ENCODE measurements at regions not wholly inside any gene's neighbourhood (a gene's known extent, or its start where the extent isn't known, plus 50 kb on each side); places are given as distances from the start of the nearest gene placed in this dataset.

DNA sequence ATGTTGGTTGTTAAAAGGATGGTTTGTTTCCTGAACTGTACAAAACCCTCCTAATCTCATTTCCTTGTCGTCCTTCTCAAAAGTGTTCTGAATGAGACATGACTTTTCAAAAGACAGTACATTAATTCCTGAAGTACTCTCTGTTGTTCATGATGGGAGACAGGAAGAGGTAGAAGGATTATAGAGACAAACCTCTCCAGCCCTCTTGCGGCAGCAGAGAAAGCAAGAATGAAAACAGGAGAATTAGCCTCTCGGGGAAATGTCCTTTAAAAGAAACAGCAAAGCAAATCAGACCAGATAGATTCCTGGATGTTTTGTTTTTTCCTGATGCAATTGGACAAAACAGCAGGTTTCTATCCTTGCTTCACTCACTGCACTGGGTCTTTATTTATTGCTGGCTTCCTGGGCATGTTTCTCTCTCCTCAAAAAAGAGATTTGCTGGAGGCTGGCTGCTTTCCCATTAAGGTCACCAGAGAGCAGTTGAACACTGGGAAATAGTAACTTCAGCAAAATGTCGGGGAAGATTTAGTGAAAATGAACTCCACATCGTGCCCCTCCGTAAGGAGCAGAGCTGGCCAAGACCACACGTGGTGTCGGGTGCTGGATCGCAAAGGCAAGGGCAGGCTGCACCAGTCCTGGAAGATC, 145.8 kb upstream of the SYT6 start:
- TF ChIP-seq, protein P1, sequence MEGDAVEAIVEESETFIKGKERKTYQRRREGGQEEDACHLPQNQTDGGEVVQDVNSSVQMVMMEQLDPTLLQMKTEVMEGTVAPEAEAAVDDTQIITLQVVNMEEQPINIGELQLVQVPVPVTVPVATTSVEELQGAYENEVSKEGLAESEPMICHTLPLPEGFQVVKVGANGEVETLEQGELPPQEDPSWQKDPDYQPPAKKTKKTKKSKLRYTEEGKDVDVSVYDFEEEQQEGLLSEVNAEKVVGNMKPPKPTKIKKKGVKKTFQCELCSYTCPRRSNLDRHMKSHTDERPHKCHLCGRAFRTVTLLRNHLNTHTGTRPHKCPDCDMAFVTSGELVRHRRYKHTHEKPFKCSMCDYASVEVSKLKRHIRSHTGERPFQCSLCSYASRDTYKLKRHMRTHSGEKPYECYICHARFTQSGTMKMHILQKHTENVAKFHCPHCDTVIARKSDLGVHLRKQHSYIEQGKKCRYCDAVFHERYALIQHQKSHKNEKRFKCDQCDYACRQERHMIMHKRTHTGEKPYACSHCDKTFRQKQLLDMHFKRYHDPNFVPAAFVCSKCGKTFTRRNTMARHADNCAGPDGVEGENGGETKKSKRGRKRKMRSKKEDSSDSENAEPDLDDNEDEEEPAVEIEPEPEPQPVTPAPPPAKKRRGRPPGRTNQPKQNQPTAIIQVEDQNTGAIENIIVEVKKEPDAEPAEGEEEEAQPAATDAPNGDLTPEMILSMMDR (IDR thresholded peaks at IDR 0.05) = no peak
- no peak for TF ChIP-seq ZFX (IDR thresholded peaks at IDR 0.05; ENCODE audit: borderline replicate concordance)

Measured in 22Rv1 (cell line).